NB4 (cell line): ENCODE measurements at regions not wholly inside any gene's neighbourhood (a gene's known extent, or its start where the extent isn't known, plus 50 kb on each side); places are given as distances from the start of the nearest gene placed in this dataset.

Experiments
- CTCF ChIP-seq: IDR thresholded peaks from one replicate; pipeline ENCODE4 v1.5.1; 2012; ENCODE audit warnings: low read depth, low read length
- MAX ChIP-seq: IDR thresholded peaks from 2 replicates; pipeline ENCODE4 v1.6.1; 2011; ENCODE audit warnings: low read depth, low read length
- MYC ChIP-seq: IDR thresholded peaks from 2 replicates; pipeline ENCODE4 v1.6.1; 2011; ENCODE audit warnings: low read depth, low read length
- POLR2A ChIP-seq: IDR thresholded peaks from 2 replicates; pipeline ENCODE4 v1.6.1; 2011; ENCODE audit warnings: mild to moderate bottlenecking; ENCODE audit not compliant: insufficient read length; ENCODE audit errors: extremely low read depth

DNA sequence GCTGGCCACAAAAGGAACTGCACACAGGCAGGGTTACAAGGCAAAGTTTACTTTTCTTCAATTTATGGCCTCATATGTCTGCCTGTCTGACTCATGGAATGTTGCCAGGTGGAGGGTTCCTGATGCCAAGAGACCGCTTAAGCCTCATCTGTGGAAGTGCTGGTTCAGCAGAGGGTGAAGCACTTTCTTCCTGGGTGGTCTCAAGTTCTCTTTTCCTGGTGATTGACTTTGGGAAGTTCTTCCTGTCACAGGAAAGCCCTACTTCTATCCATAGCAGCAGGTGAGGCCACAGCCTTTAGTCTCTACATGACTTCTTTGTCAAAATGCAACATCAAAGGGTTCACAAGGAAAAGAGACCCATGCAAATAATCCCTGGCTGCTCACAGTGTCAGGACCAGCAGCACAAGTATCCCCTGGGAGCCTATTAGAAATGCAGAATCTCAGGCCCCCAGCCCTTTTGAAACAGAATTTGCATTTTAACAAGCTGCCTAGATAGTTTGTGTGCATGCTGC lies 81.4 kb upstream of the IGFBP7 start:
- TF ChIP-seq CTCF (no peak), POLR2A (no peak), MYC (no peak), MAX (no peak)
